H9 (cell line): ENCODE measurements at regions not wholly inside any gene's neighbourhood (a gene's known extent, or its start where the extent isn't known, plus 50 kb on each side); places are given as distances from the start of the nearest gene placed in this dataset.

ENCODE experiments used
- DNase-seq: peaks from one replicate; pipeline ENCODE4 v3.0.0-alpha.2; 2017
- H2AFZ ChIP-seq: one replicate; pipeline ENCODE4 v1.6.1; 2013; ENCODE audit warnings: mild to moderate bottlenecking, low read length, control low read depth, moderate library complexity
- H2AK5ac ChIP-seq: 2 replicates; pipeline ENCODE4 v1.6.1; 2013; ENCODE audit warnings: low read length, control low read depth, mixed read lengths; ENCODE audit not compliant: insufficient read length
- H2BK120ac ChIP-seq: one replicate; pipeline ENCODE4 v1.6.1; 2013; ENCODE audit warnings: low read depth, mild to moderate bottlenecking, low read length, control low read depth, inconsistent platforms; ENCODE audit not compliant: poor library complexity, severe bottlenecking
- H2BK12ac ChIP-seq: 2 replicates; pipeline ENCODE4 v1.6.1; 2013; ENCODE audit warnings: low read length, control low read depth, mixed read lengths, low read depth; ENCODE audit not compliant: insufficient read length
- H2BK15ac ChIP-seq: 2 replicates; pipeline ENCODE4 v1.6.1; 2013; ENCODE audit warnings: low read depth, low read length, control low read depth
- H2BK20ac ChIP-seq: one replicate; pipeline ENCODE4 v1.6.1; 2013; ENCODE audit warnings: low read depth, mild to moderate bottlenecking, low read length, control low read depth, inconsistent platforms; ENCODE audit not compliant: poor library complexity, severe bottlenecking
- H2BK5ac ChIP-seq: 2 replicates; pipeline ENCODE4 v1.6.1; 2013; ENCODE audit warnings: low read length, control low read depth, mixed read lengths; ENCODE audit not compliant: insufficient read length
- H3K14ac ChIP-seq: 2 replicates; pipeline ENCODE4 v1.6.1; 2013; ENCODE audit warnings: low read length, control low read depth; ENCODE audit not compliant: insufficient read depth
- H3K18ac ChIP-seq: 2 replicates; pipeline ENCODE4 v1.6.1; 2013; ENCODE audit warnings: low read depth, mild to moderate bottlenecking, mixed read lengths, low read length, control low read depth; ENCODE audit not compliant: insufficient read length
- H3K23ac ChIP-seq: 2 replicates; pipeline ENCODE4 v1.6.1; 2013; ENCODE audit warnings: low read length, control low read depth, mixed read lengths, low read depth; ENCODE audit not compliant: insufficient read length
- H3K23me2 ChIP-seq: 2 replicates; pipeline ENCODE4 v1.6.1; 2013; ENCODE audit warnings: low read depth, mild to moderate bottlenecking, mixed read lengths, low read length, control low read depth; ENCODE audit not compliant: insufficient read length, poor library complexity, severe bottlenecking
- H3K27ac ChIP-seq: 2 replicates; pipeline ENCODE4 v1.5.1; 2013; ENCODE audit warnings: low read length, control low read depth, mixed read lengths, low read depth; ENCODE audit not compliant: insufficient read length
- H3K27me3 ChIP-seq: 2 replicates; pipeline ENCODE4 v1.6.1; 2013; ENCODE audit warnings: low read length, control low read depth, inconsistent platforms; ENCODE audit not compliant: insufficient read depth
- H3K4ac ChIP-seq: 2 replicates; pipeline ENCODE4 v1.6.1; 2013; ENCODE audit warnings: low read depth, mild to moderate bottlenecking, control low read depth, inconsistent platforms, low read length, moderate library complexity
- H3K4me1 ChIP-seq: 2 replicates; pipeline ENCODE4 v1.6.1; 2013; ENCODE audit warnings: low read length, control low read depth, inconsistent platforms; ENCODE audit not compliant: insufficient read depth
- H3K4me2 ChIP-seq: 2 replicates; pipeline ENCODE4 v1.6.1; 2013; ENCODE audit warnings: low read length, control low read depth, mixed read lengths; ENCODE audit not compliant: insufficient read length, insufficient read depth
- H3K56ac ChIP-seq: 2 replicates; pipeline ENCODE4 v1.6.1; 2013; ENCODE audit warnings: low read depth, mild to moderate bottlenecking, mixed read lengths, low read length, control low read depth; ENCODE audit not compliant: insufficient read length
- H3K79me1 ChIP-seq: 2 replicates; pipeline ENCODE4 v1.6.1; 2013; ENCODE audit warnings: low read depth, mild to moderate bottlenecking, moderate library complexity, low read length, control low read depth, inconsistent platforms; ENCODE audit not compliant: insufficient read depth, poor library complexity, severe bottlenecking
- H3K79me2 ChIP-seq: 2 replicates; pipeline ENCODE4 v1.6.1; 2013; ENCODE audit warnings: low read length, control low read depth, inconsistent platforms; ENCODE audit not compliant: insufficient read depth
- H3K9ac ChIP-seq: 2 replicates; pipeline ENCODE4 v1.6.1; 2013; ENCODE audit warnings: low read length, control low read depth, mixed read lengths; ENCODE audit not compliant: insufficient read length; ENCODE audit errors: extremely low read depth
- H3K9me3 ChIP-seq: one replicate; pipeline ENCODE4 v1.6.1; 2013; ENCODE audit warnings: low read depth, low read length, inconsistent platforms; ENCODE audit not compliant: control insufficient read depth
- H3T11ph ChIP-seq: one replicate; pipeline ENCODE4 v1.6.1; 2013; ENCODE audit warnings: mild to moderate bottlenecking, low read length, control low read depth, inconsistent platforms
- H4K20me1 ChIP-seq: one replicate; pipeline ENCODE4 v1.6.1; 2013; ENCODE audit not compliant: control insufficient read depth, insufficient read length, insufficient read depth
- H4K5ac ChIP-seq: 2 replicates; pipeline ENCODE4 v1.6.1; 2013; ENCODE audit warnings: low read depth, mild to moderate bottlenecking, mixed read lengths, low read length, control low read depth; ENCODE audit not compliant: insufficient read length
- H4K8ac ChIP-seq: replicated peaks from 2 replicates; pipeline ENCODE4 v1.6.1; 2013; ENCODE audit warnings: low read length, control low read depth, mixed read lengths, low read depth; ENCODE audit not compliant: insufficient read length
- H4K91ac ChIP-seq: 2 replicates; pipeline ENCODE4 v1.6.1; 2013; ENCODE audit warnings: low read depth, mild to moderate bottlenecking, moderate library complexity, mixed read lengths, low read length, control low read depth; ENCODE audit not compliant: insufficient read length
- H3K27ac Mint-ChIP-seq, 3 experiments: 2 replicates in 2 of 3; 3 replicates in 1 of 3; pipeline ENCODE4 v1.8.0; 2020 to 2021; ENCODE audit warnings: mixed read lengths in 3 of 3, mild to moderate bottlenecking in 1 of 3, moderate library complexity in 1 of 3
- H3K27me3 Mint-ChIP-seq: 2 replicates; pipeline ENCODE4 v1.8.0; 2021; ENCODE audit warnings: low read depth, mild to moderate bottlenecking, moderate library complexity, mixed read lengths
- H3K36me3 Mint-ChIP-seq, 3 experiments: 2 replicates in 2 of 3; 3 replicates in 1 of 3; pipeline ENCODE4 v1.8.0; 2020 to 2021; ENCODE audit warnings: low read depth in 3 of 3, mixed read lengths in 3 of 3; ENCODE audit not compliant: insufficient read depth in 1 of 3
- H3K4me1 Mint-ChIP-seq, 2 experiments: 2 replicates each; pipeline ENCODE4 v1.8.0; 2020; ENCODE audit warnings: mixed read lengths in 2 of 2
- H3K4me3 Mint-ChIP-seq, 2 experiments: 2 replicates in 1 of 2; 3 replicates in 1 of 2; pipeline ENCODE4 v1.8.0; 2020 to 2021; ENCODE audit warnings: mild to moderate bottlenecking in 2 of 2, mixed read lengths in 2 of 2, moderate library complexity in 1 of 2
- H3K9me3 Mint-ChIP-seq, 2 experiments: 2 replicates in 1 of 2; 3 replicates in 1 of 2; pipeline ENCODE4 v1.8.0; 2020; ENCODE audit warnings: mild to moderate bottlenecking in 2 of 2, mixed read lengths in 2 of 2, moderate library complexity in 1 of 2
- CTCF ChIP-seq: fragments of 200-600 bp; sonication (generic); conservative IDR thresholded peaks from 3 replicates; pipeline ENCODE4 v1.8.0; 2021; ENCODE audit warnings: antibody characterized with exemption, mild to moderate bottlenecking
- WGBS: extraction: QIAGEN DNeasy Blood & Tissue Kit; methylation state at CpG from one replicate; pipeline ENCODE4 v1.1.7; 2013; ENCODE audit warnings: missing lambda C conversion rate, low lambda C conversion rate, mixed read lengths; ENCODE audit not compliant: insufficient read length; ENCODE audit errors: extremely low coverage; 5-methylcytosine and 5-hydroxymethylcytosine counted together

GRCh38 chr16:50972876-50973275 is 178.2 kb downstream of the SALL1 start:
- Mint-ChIP-seq H3K4me1 (peaks cover 0 to 3% of the 10 kb centered on the region in 2 experiments; a peak in 1 of 4 replicates), H3K4me3 (no peak overlapping the region), H3K27me3 (peaks cover 13% of the 10 kb centered on the region), H3K36me3 (peaks cover 0 to 5% (median 0%) of the 10 kb centered on the region in 3 experiments; a peak in 1 of 7 replicates), H3K9me3 (peaks cover 4 to 7% of the 10 kb centered on the region in 2 experiments; a peak in 3 of 5 replicates), H3K27ac (peak overlapping the region in 1 of 3 experiments; percentile 63; a peak in 2 of 7 replicates)
- H3K4me1 ChIP-seq, result no peaks in the 10 kb centered on the region
- H4K5ac ChIP-seq, result no peak overlapping the region
- no peaks in the 10 kb centered on the region for H3K23me2 ChIP-seq
- H3K14ac ChIP-seq, result no peak overlapping the region; the same call in 1 of the 2 replicates
- H2BK5ac ChIP-seq, result no peak overlapping the region
- no peak overlapping the region for H3K4me2 ChIP-seq
- no peak overlapping the region for H3T11ph ChIP-seq
- H4K8ac ChIP-seq, result no peak overlapping the region
- no peak overlapping the region for H3K9ac ChIP-seq
- DNase-seq, result no peak
- no peaks in the 10 kb centered on the region for H3K27me3 ChIP-seq
- no peak overlapping the region for H3K18ac ChIP-seq
- H2BK15ac ChIP-seq, result no peak overlapping the region
- H3K4ac ChIP-seq, result no peak overlapping the region
- H2BK20ac ChIP-seq, result no peak overlapping the region
- H3K56ac ChIP-seq, result no peak overlapping the region
- no peak overlapping the region for H2AFZ ChIP-seq
- WGBS, result no CpG with 5 or more reads among the region's 2 CpGs
- H4K91ac ChIP-seq, result no peak overlapping the region
- TF ChIP-seq CTCF, result no peak
- H3K79me1 ChIP-seq, result no peaks in the 10 kb centered on the region
- H2BK120ac ChIP-seq, result no peak overlapping the region
- no peak overlapping the region for H3K27ac ChIP-seq
- H2BK12ac ChIP-seq, result no peak overlapping the region
- H3K9me3 ChIP-seq, result no peaks in the 10 kb centered on the region
- no peaks in the 10 kb centered on the region for H3K79me2 ChIP-seq
- no peak overlapping the region for H2AK5ac ChIP-seq
- H3K23ac ChIP-seq, result no peak overlapping the region
- no peaks in the 10 kb centered on the region for H4K20me1 ChIP-seq
